ENCODE measurements at regions not wholly inside any gene's neighbourhood (a gene's known extent, or its start where the extent isn't known, plus 50 kb on each side); places are given as distances from the start of the nearest gene placed in this dataset.

GRCh38 chr2:42910645-42911405 is 118.4 kb upstream of the HAAO start:
- Histone ChIP-seq H3K4me1 (ENCODE audit: control insufficient read depth, low read length) (peaks cover 11% of the 10 kb centered on the region), H4K20me1 (ENCODE audit: control insufficient read depth, insufficient read depth, low read depth, low read length) (no peaks in the 10 kb centered on the region), H3K36me3 (ENCODE audit: control insufficient read depth, low read length) (no peaks in the 10 kb centered on the region), H3K9me2 (replicated peaks; ENCODE audit: control insufficient read depth, low read length) (no peaks in the 10 kb centered on the region), H3K27me3 (ENCODE audit: control insufficient read depth, low read length) (no peaks in the 10 kb centered on the region; the same call in 1 of the 2 replicates), H3K4me3 (ENCODE audit: low read length) (no peak overlapping the region), H3K79me2 (ENCODE audit: control insufficient read depth, low read length) (no peaks in the 10 kb centered on the region), H3F3A (ENCODE audit: control insufficient read depth, insufficient read depth) (no peaks in the 10 kb centered on the region), H3K4me2 (ENCODE audit: low read length) (no peak overlapping the region), H3K27ac (ENCODE audit: low read depth, low read length) (no peak overlapping the region), H3K9me3 (ENCODE audit: control insufficient read depth, insufficient read depth, low read length) (no peaks in the 10 kb centered on the region)
- TF ChIP-seq EZH2phosphoT487 (IDR thresholded peaks at IDR 0.05; ENCODE audit: borderline replicate concordance, low read length) (no peak), CTCF (IDR thresholded peaks at IDR 0.05; ENCODE audit: low read depth, low read length, poor library complexity, severe bottlenecking) (no peak)

GRCh38 chr2:42909966-42910365 is 117.6 kb upstream of the HAAO start:
- Histone ChIP-seq H3K27me3 (ENCODE audit: control insufficient read depth, low read length) (no peaks in the 10 kb centered on the region), H3K4me3 (ENCODE audit: low read length) (no peak overlapping the region), H3K27ac (ENCODE audit: low read depth, low read length) (no peak overlapping the region), H3K9me3 (ENCODE audit: control insufficient read depth, insufficient read depth, low read length) (no peaks in the 10 kb centered on the region), H3K36me3 (ENCODE audit: control insufficient read depth, low read length) (no peaks in the 10 kb centered on the region), H3K79me2 (ENCODE audit: control insufficient read depth, low read length) (no peaks in the 10 kb centered on the region), H3K4me2 (ENCODE audit: low read length) (no peak overlapping the region), H3K9me2 (replicated peaks; ENCODE audit: control insufficient read depth, low read length) (no peaks in the 10 kb centered on the region), H4K20me1 (ENCODE audit: control insufficient read depth, insufficient read depth, low read depth, low read length) (no peaks in the 10 kb centered on the region), H3F3A (ENCODE audit: control insufficient read depth, insufficient read depth) (no peaks in the 10 kb centered on the region), H3K4me1 (ENCODE audit: control insufficient read depth, low read length) (peaks cover 11% of the 10 kb centered on the region)
- TF ChIP-seq EZH2phosphoT487 (IDR thresholded peaks at IDR 0.05; ENCODE audit: borderline replicate concordance, low read length) (no peak), CTCF (IDR thresholded peaks at IDR 0.05; ENCODE audit: low read depth, low read length, poor library complexity, severe bottlenecking) (no peak)

GRCh38 chr2:42908518-42909200 is 116.3 kb upstream of the HAAO start:
- H3K4me3 ChIP-seq (ENCODE audit: low read length), result no peak overlapping the region
- H3K27ac ChIP-seq (ENCODE audit: low read depth, low read length), result no peak overlapping the region
- peaks cover 11% of the 10 kb centered on the region for H3K4me1 ChIP-seq (ENCODE audit: control insufficient read depth, low read length)

More at GRCh38 chr2:42908518-42909200, 116.3 kb upstream of the HAAO start:
- Histone ChIP-seq H3K36me3 (ENCODE audit: control insufficient read depth, low read length) (no peaks in the 10 kb centered on the region), H3K79me2 (ENCODE audit: control insufficient read depth, low read length) (no peaks in the 10 kb centered on the region), H3K27me3 (ENCODE audit: control insufficient read depth, low read length) (no peaks in the 10 kb centered on the region), H3K9me3 (ENCODE audit: control insufficient read depth, insufficient read depth, low read length) (no peaks in the 10 kb centered on the region), H3K9me2 (replicated peaks; ENCODE audit: control insufficient read depth, low read length) (no peaks in the 10 kb centered on the region), H3F3A (ENCODE audit: control insufficient read depth, insufficient read depth) (no peaks in the 10 kb centered on the region), H3K4me2 (ENCODE audit: low read length) (peak overlapping the region; percentile 35), H4K20me1 (ENCODE audit: control insufficient read depth, insufficient read depth, low read depth, low read length) (no peaks in the 10 kb centered on the region)
- TF ChIP-seq CTCF (IDR thresholded peaks at IDR 0.05; ENCODE audit: low read depth, low read length, poor library complexity, severe bottlenecking) (no peak), EZH2phosphoT487 (IDR thresholded peaks at IDR 0.05; ENCODE audit: borderline replicate concordance, low read length) (no peak)
